HEK293 (cell line): ENCODE measurements at regions not wholly inside any gene's neighbourhood (a gene's known extent, or its start where the extent isn't known, plus 50 kb on each side); places are given as distances from the start of the nearest gene placed in this dataset.

ENCODE experiments used
- PRDM1 ChIP-seq: fragments of 450-650 bp; formaldehyde crosslinking; IDR thresholded peaks from 2 replicates; pipeline ENCODE4; 2016; ENCODE audit warnings: missing biosample characterization, missing genetic modification characterization
- SCRT1 ChIP-seq: fragments of 450-650 bp; formaldehyde crosslinking; IDR thresholded peaks from 2 replicates; pipeline ENCODE4 v1.5.1; 2016; ENCODE audit warnings: missing biosample characterization, missing genetic modification characterization, borderline replicate concordance
- ZNF2 ChIP-seq: fragments of 450-650 bp; formaldehyde crosslinking; IDR thresholded peaks from 2 replicates; pipeline ENCODE4 v1.5.1; 2016; ENCODE audit warnings: missing biosample characterization, missing genetic modification characterization
- ZNF366 ChIP-seq: fragments of 450-650 bp; formaldehyde crosslinking; conservative IDR thresholded peaks from 2 replicates; pipeline ENCODE4 v1.5.1; 2016; ENCODE audit warnings: missing biosample characterization, missing genetic modification characterization
- ZNF433 ChIP-seq: fragments of 450-650 bp; formaldehyde crosslinking; IDR thresholded peaks from 2 replicates; pipeline ENCODE4 v1.5.1; 2016; ENCODE audit warnings: missing biosample characterization, missing genetic modification characterization, low read depth
- ZNF48 ChIP-seq: fragments of 450-650 bp; formaldehyde crosslinking; IDR thresholded peaks from 2 replicates; pipeline ENCODE4 v1.5.1; 2016; ENCODE audit warnings: missing biosample characterization, missing genetic modification characterization
- ZNF585B ChIP-seq: fragments of 450-650 bp; formaldehyde crosslinking; IDR thresholded peaks from 2 replicates; pipeline ENCODE4 v1.5.1; 2016; ENCODE audit warnings: missing biosample characterization, missing genetic modification characterization
- ZNF629 ChIP-seq: fragments of 450-650 bp; formaldehyde crosslinking; IDR thresholded peaks from 2 replicates; pipeline ENCODE4 v1.5.1; 2017; ENCODE audit warnings: missing biosample characterization, missing genetic modification characterization
- ZNF704 ChIP-seq: fragments of 450-650 bp; formaldehyde crosslinking; IDR thresholded peaks from 2 replicates; pipeline ENCODE4 v1.5.1; 2016; ENCODE audit warnings: missing biosample characterization, missing genetic modification characterization
- TF ChIP-seq, protein P1 (sequence below): fragments of 450-650 bp; formaldehyde crosslinking; IDR thresholded peaks from 2 replicates; pipeline ENCODE4 v1.5.1; 2016; ENCODE audit warnings: missing biosample characterization, missing genetic modification characterization
- TF ChIP-seq, protein P2 (sequence below): fragments of 450-650 bp; formaldehyde crosslinking; IDR thresholded peaks from 2 replicates; pipeline ENCODE4 v1.5.1; 2016; ENCODE audit warnings: missing biosample characterization, missing genetic modification characterization

GRCh38 chr7:96427143-96427542 is 105.2 kb upstream of the SLC25A13 start:
- no peak for TF ChIP-seq ZNF704 (tag by site-specific recombination)
- no peak for TF ChIP-seq ZNF2 (tag by site-specific recombination)
- TF ChIP-seq, protein P1, sequence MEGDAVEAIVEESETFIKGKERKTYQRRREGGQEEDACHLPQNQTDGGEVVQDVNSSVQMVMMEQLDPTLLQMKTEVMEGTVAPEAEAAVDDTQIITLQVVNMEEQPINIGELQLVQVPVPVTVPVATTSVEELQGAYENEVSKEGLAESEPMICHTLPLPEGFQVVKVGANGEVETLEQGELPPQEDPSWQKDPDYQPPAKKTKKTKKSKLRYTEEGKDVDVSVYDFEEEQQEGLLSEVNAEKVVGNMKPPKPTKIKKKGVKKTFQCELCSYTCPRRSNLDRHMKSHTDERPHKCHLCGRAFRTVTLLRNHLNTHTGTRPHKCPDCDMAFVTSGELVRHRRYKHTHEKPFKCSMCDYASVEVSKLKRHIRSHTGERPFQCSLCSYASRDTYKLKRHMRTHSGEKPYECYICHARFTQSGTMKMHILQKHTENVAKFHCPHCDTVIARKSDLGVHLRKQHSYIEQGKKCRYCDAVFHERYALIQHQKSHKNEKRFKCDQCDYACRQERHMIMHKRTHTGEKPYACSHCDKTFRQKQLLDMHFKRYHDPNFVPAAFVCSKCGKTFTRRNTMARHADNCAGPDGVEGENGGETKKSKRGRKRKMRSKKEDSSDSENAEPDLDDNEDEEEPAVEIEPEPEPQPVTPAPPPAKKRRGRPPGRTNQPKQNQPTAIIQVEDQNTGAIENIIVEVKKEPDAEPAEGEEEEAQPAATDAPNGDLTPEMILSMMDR (tag by site-specific recombination) = no peak
- no peak for TF ChIP-seq ZNF366
- no peak for TF ChIP-seq ZNF433
- TF ChIP-seq ZNF629 (tag by site-specific recombination) = no peak
- no peak for TF ChIP-seq ZNF48
- TF ChIP-seq, protein P2, sequence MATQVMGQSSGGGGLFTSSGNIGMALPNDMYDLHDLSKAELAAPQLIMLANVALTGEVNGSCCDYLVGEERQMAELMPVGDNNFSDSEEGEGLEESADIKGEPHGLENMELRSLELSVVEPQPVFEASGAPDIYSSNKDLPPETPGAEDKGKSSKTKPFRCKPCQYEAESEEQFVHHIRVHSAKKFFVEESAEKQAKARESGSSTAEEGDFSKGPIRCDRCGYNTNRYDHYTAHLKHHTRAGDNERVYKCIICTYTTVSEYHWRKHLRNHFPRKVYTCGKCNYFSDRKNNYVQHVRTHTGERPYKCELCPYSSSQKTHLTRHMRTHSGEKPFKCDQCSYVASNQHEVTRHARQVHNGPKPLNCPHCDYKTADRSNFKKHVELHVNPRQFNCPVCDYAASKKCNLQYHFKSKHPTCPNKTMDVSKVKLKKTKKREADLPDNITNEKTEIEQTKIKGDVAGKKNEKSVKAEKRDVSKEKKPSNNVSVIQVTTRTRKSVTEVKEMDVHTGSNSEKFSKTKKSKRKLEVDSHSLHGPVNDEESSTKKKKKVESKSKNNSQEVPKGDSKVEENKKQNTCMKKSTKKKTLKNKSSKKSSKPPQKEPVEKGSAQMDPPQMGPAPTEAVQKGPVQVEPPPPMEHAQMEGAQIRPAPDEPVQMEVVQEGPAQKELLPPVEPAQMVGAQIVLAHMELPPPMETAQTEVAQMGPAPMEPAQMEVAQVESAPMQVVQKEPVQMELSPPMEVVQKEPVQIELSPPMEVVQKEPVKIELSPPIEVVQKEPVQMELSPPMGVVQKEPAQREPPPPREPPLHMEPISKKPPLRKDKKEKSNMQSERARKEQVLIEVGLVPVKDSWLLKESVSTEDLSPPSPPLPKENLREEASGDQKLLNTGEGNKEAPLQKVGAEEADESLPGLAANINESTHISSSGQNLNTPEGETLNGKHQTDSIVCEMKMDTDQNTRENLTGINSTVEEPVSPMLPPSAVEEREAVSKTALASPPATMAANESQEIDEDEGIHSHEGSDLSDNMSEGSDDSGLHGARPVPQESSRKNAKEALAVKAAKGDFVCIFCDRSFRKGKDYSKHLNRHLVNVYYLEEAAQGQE = no peak
- TF ChIP-seq PRDM1 (tag by site-specific recombination) = no peak
- no peak for TF ChIP-seq SCRT1
- no peak for TF ChIP-seq ZNF585B
